SK-N-SH (cell line): ENCODE measurements at regions not wholly inside any gene's neighbourhood (a gene's known extent, or its start where the extent isn't known, plus 50 kb on each side); places are given as distances from the start of the nearest gene placed in this dataset.
"Not testable (repeated sequence)": the region's sequence is repeated elsewhere in the genome, so short reads cannot be mapped to it uniquely, and the experiment has no call there.

ENCODE experiments used
- CTCF ChIA-PET: fragments of 300-600, 350-600 bp; formaldehyde crosslinking; extraction: SDS; loops from one replicate; lab custom pipeline; 2021; lab: Yijun Ruan, JAX
- POLR2A ChIA-PET: fragments of 350-600 bp; sonication (Branson Sonifier 250); formaldehyde crosslinking; extraction: SDS; loops from one replicate; lab custom pipeline; 2020; ENCODE audit warnings: antibody characterized with exemption, inconsistent platforms; lab: Yijun Ruan, JAX
- DNase-seq: peaks from one replicate; pipeline ENCODE4 v3.0.0; 2012
- H2AFZ ChIP-seq: fragments of 200-600 bp; sonication (generic); 2 replicates; pipeline ENCODE4 v1.8.1; 2016; ENCODE audit warnings: antibody characterized with exemption, mild to moderate bottlenecking, low read depth
- H3F3A ChIP-seq: fragments of 200-600 bp; sonication (generic); replicated peaks from 2 replicates; pipeline ENCODE3; 2016; ENCODE audit warnings: antibody characterized with exemption, mild to moderate bottlenecking; ENCODE audit not compliant: insufficient read depth
- H3K27ac ChIP-seq, 2 experiments: fragments of 200-500 bp in 1 of 2; fragments of 200-600 bp in 1 of 2; sonication (Bioruptor generic) in 1 of 2; sonication (generic), shearing (Covaris generic) in 1 of 2; 2 replicates each; pipeline versions ENCODE4 v1.5.1 to v1.6.1; 2014 to 2016; ENCODE audit warnings: low read depth in 2 of 2, inconsistent platforms in 1 of 2, low read length in 1 of 2, mild to moderate bottlenecking in 1 of 2, mixed read lengths in 1 of 2
- H3K27me3 ChIP-seq: fragments of 200-600 bp; sonication (generic), shearing (Covaris generic); 2 replicates; pipeline ENCODE4 v1.6.1; 2016; ENCODE audit warnings: mixed run types; ENCODE audit not compliant: insufficient read depth
- H3K36me3 ChIP-seq, 2 experiments: fragments of 200-500 bp in 1 of 2; fragments of 200-600 bp in 1 of 2; sonication (Bioruptor generic) in 1 of 2; sonication (generic) in 1 of 2; replicated peaks in 1 of 2; 2 replicates each; pipeline versions ENCODE3 to v1.5.1; 2014 to 2016; ENCODE audit warnings: low read length in 1 of 2, mild to moderate bottlenecking in 1 of 2; ENCODE audit not compliant: insufficient read depth in 2 of 2, control insufficient read depth in 1 of 2
- H3K4me1 ChIP-seq, 2 experiments: fragments of 200-500 bp in 1 of 2; fragments of 200-600 bp in 1 of 2; sonication (Bioruptor generic) in 1 of 2; sonication (generic), shearing (Covaris generic) in 1 of 2; 2 replicates each; pipeline versions ENCODE4 v1.5.1 to v1.6.1; 2014 to 2016; ENCODE audit warnings: low read depth in 1 of 2, low read length in 1 of 2, mixed run types in 1 of 2; ENCODE audit not compliant: insufficient read depth in 2 of 2, control insufficient read depth in 1 of 2
- H3K4me2 ChIP-seq: fragments of 200-600 bp; sonication (generic), shearing (Covaris generic); 2 replicates; pipeline ENCODE4 v1.6.1; 2017; ENCODE audit warnings: mixed run types
- H3K4me3 ChIP-seq, 2 experiments: fragments of 200-500 bp in 1 of 2; fragments of 200-600 bp in 1 of 2; sonication (Bioruptor generic) in 1 of 2; sonication (generic), shearing (Covaris generic) in 1 of 2; 2 replicates each; pipeline versions ENCODE4 v1.5.1 to v1.8.1; 2014 to 2016; ENCODE audit warnings: low read depth in 2 of 2, inconsistent platforms in 1 of 2, low read length in 1 of 2, mild to moderate bottlenecking in 1 of 2, mixed read lengths in 1 of 2, moderate library complexity in 1 of 2
- H3K79me2 ChIP-seq: fragments of 200-600 bp; sonication (generic); 2 replicates; pipeline ENCODE4 v1.8.1; 2017; ENCODE audit warnings: mild to moderate bottlenecking; ENCODE audit not compliant: insufficient read depth
- H3K9ac ChIP-seq: fragments of 200-600 bp; sonication (generic); 2 replicates; pipeline ENCODE4 v1.6.1; 2017; ENCODE audit warnings: mixed run types
- H3K9me2 ChIP-seq: fragments of 200-600 bp; sonication (generic); 2 replicates; pipeline ENCODE4 v1.6.1; 2017; ENCODE audit warnings: mixed run types
- H3K9me3 ChIP-seq: fragments of 200-600 bp; sonication (generic); 2 replicates; pipeline ENCODE4 v1.6.1; 2017; ENCODE audit warnings: mixed run types, mild to moderate bottlenecking, moderate library complexity
- H4K20me1 ChIP-seq: fragments of 200-600 bp; sonication (generic); 2 replicates; pipeline ENCODE4 v1.6.1; 2017; ENCODE audit warnings: mild to moderate bottlenecking, mixed run types; ENCODE audit not compliant: insufficient read depth
- CHD2 ChIP-seq: fragments of 150-350 bp; IDR thresholded peaks from 2 replicates; pipeline ENCODE4 v1.6.1; 2018; ENCODE audit warnings: low read length; ENCODE audit not compliant: partially characterized antibody
- CTCF ChIP-seq: fragments of 200-600 bp; sonication (generic); IDR thresholded peaks from 2 replicates; pipeline ENCODE4 v1.6.1; 2017; ENCODE audit warnings: antibody characterized with exemption, mild to moderate bottlenecking, moderate library complexity
- ELF1 ChIP-seq: IDR thresholded peaks from 2 replicates; pipeline ENCODE4 v1.4.0; 2012
- FOSL2 ChIP-seq: IDR thresholded peaks from 2 replicates; pipeline ENCODE4 v1.4.0; 2012; ENCODE audit warnings: low read depth, mild to moderate bottlenecking, moderate library complexity, borderline replicate concordance
- FOXJ3 ChIP-seq: sonication (generic); formaldehyde crosslinking; IDR thresholded peaks from 2 replicates; pipeline ENCODE4 v1.5.1; 2020; ENCODE audit warnings: mild to moderate bottlenecking, missing genetic modification reagents
- JUND ChIP-seq: IDR thresholded peaks from 2 replicates; pipeline ENCODE4 v1.4.0; 2012
- MAX ChIP-seq: IDR thresholded peaks from 2 replicates; pipeline ENCODE4 v1.4.0; 2012; ENCODE audit warnings: low read depth
- MEF2A ChIP-seq: IDR thresholded peaks from 2 replicates; pipeline ENCODE4 v1.4.0; 2012; ENCODE audit warnings: low read depth, borderline replicate concordance
- PBX3 ChIP-seq: IDR thresholded peaks from 2 replicates; pipeline ENCODE4; 2012
- RAD21 ChIP-seq: IDR thresholded peaks from 2 replicates; pipeline ENCODE4 v1.6.1; 2012; ENCODE audit warnings: mild to moderate bottlenecking, low read length
- RXRA ChIP-seq: IDR thresholded peaks from 2 replicates; pipeline ENCODE4 v1.4.0; 2012; ENCODE audit warnings: low read depth, mild to moderate bottlenecking, borderline replicate concordance
- SIN3A ChIP-seq: IDR thresholded peaks from 2 replicates; pipeline ENCODE4 v1.6.1; 2012; ENCODE audit warnings: low read depth, mild to moderate bottlenecking, low read length, moderate library complexity, borderline replicate concordance
- TAF1 ChIP-seq: IDR thresholded peaks from 2 replicates; pipeline ENCODE4 v1.6.1; 2012; ENCODE audit warnings: low read depth, mild to moderate bottlenecking, low read length, moderate library complexity, borderline replicate concordance
- USF1 ChIP-seq: IDR thresholded peaks from 2 replicates; pipeline ENCODE4 v1.4.0; 2012; ENCODE audit warnings: low read depth, borderline replicate concordance
- USF2 ChIP-seq: fragments of 150-350 bp; IDR thresholded peaks from 2 replicates; pipeline ENCODE4 v1.6.1; 2017; ENCODE audit warnings: antibody characterized with exemption, low read length, low read depth, borderline replicate concordance
- WGBS: methylation state at CpG from one replicate; pipeline ENCODE4 v1.1.6; 2017; ENCODE audit warnings: low lambda C conversion rate; 5-methylcytosine and 5-hydroxymethylcytosine counted together

DNA sequence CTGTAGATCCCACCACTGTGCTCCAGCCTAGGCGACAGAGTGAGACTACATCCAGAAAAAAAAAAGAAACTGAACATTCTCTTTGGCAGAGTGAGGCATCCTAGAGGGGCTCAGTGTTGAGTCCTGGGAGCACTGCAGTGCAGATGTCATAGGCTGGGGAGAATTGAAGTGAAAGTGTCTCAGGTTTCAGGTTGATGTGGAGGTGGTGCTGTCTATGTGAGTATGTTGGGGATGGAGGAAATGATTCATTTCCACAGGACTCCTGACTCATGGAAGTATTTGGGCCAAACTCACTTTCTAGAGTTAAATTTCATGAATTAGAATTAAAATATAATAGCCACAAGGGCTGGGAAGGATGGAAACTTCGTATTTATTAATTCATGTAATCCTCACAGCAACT is 134.4 kb upstream of the TSC22D1 start (continued):
- TF ChIP-seq TAF1 = peak; percentile 99
- no peak for TF ChIP-seq CHD2
- no peak for TF ChIP-seq FOXJ3 (CRISPR knock-in tag)
- peak; percentile 83 for TF ChIP-seq PBX3
- no peak for TF ChIP-seq USF2
- no peak for TF ChIP-seq RAD21

- H4K20me1 ChIP-seq, H3K9ac ChIP-seq, H3K36me3 ChIP-seq, DNase-seq, H3K4me3 ChIP-seq, H3K9me2 ChIP-seq, H3K27me3 ChIP-seq, H3K4me1 ChIP-seq, H3K9me3 ChIP-seq, H3K4me2 ChIP-seq, H2AFZ ChIP-seq, H3K27ac ChIP-seq, POLR2A ChIA-PET, H3K79me2 ChIP-seq: not testable (repeated sequence)
- CTCF ChIA-PET = interaction anchor here (0.8 kb wide), 1 partner anchor 130 kb away, joined by 3 read pairs; no protein-coding TSS in a partner anchor
- 0 out of 2 replicates have a peak, but pooled peaks have one; percentile 8 for TF ChIP-seq PBX3
- 79% methylated on average over 3 of the region's 3 CpGs for WGBS
- peaks cover 11% of the 10 kb centered on the region for H3F3A ChIP-seq
Observed at GRCh38 chr13:44704811-44705210, 128.7 kb upstream of the TSC22D1 start.

GRCh38 chr13:44703371-44703770 is 127.2 kb upstream of the TSC22D1 start:
- Histone ChIP-seq H3K27ac (peak overlapping the region in 1 of 2 experiments; percentile 13; a peak in 2 of 4 replicates), H3K4me3 (no peak overlapping the region), H3K9me3 (no peaks in the 10 kb centered on the region), H4K20me1 (no peaks in the 10 kb centered on the region), H3K4me1 (no peaks in the 10 kb centered on the region; a peak in 1 of 4 replicates), H3K36me3 (no peaks in the 10 kb centered on the region), H3K9me2 (no peaks in the 10 kb centered on the region), H3K9ac (no peak overlapping the region), H2AFZ (no peak overlapping the region), H3K79me2 (no peaks in the 10 kb centered on the region), H3F3A (peaks cover 5% of the 10 kb centered on the region), H3K4me2 (no peak overlapping the region), H3K27me3 (no peaks in the 10 kb centered on the region)
- DNase-seq = no peak
- WGBS = 70% methylated on average over 3 of the region's 3 CpGs
- CTCF ChIA-PET = no interaction called here
- POLR2A ChIA-PET = no interaction called here
- TF ChIP-seq MEF2A (no peak), CTCF (no peak), RAD21 (no peak), SIN3A (peak; percentile 28; the same call in 1 of the 2 replicates), CHD2 (no peak), ELF1 (no peak), MAX (peak; percentile 67; the same call in 1 of the 2 replicates), RXRA (no peak), USF1 (no peak), JUND (peak; percentile 62), FOSL2 (peak; percentile 71)
